WTC11 (cell line): ENCODE measurements at regions not wholly inside any gene's neighbourhood (a gene's known extent, or its start where the extent isn't known, plus 50 kb on each side); places are given as distances from the start of the nearest gene placed in this dataset.

Experiments
- ATAC-seq: fragments of 200-7000 bp; cut with Tn5 transposase; 2 replicates; pipeline ENCODE4 v1.10.0; 2021; ENCODE audit warnings: mild to moderate bottlenecking, moderate library complexity
- CTCF ChIA-PET: fragments of 300-600 bp; sonication (Branson Sonifier 250); formaldehyde crosslinking; loops from one replicate; lab custom pipeline; 2021; ENCODE audit warnings: antibody characterized with exemption; lab: Charles Lee
- POLR2A ChIA-PET: fragments of 350-600 bp; sonication (Branson Sonifier 250); formaldehyde crosslinking; loops from one replicate; lab custom pipeline; 2021; ENCODE audit warnings: antibody characterized with exemption; lab: Charles Lee
- DNase-seq: peaks from one replicate; pipeline ENCODE4 v3.0.0; 2021; ENCODE audit warnings: low spot score
- H3K27ac Mint-ChIP-seq: 2 replicates; pipeline ENCODE4 v1.8.0; 2021; ENCODE audit warnings: mixed read lengths
- H3K27me3 Mint-ChIP-seq: 2 replicates; pipeline ENCODE4 v1.8.0; 2021; ENCODE audit warnings: low read depth, mild to moderate bottlenecking, moderate library complexity, mixed read lengths
- H3K36me3 Mint-ChIP-seq: 2 replicates; pipeline ENCODE4 v1.8.0; 2021; ENCODE audit warnings: mixed read lengths
- H3K4me1 Mint-ChIP-seq: 2 replicates; pipeline ENCODE4 v1.8.0; 2022; ENCODE audit warnings: mixed read lengths
- H3K4me3 Mint-ChIP-seq: 2 replicates; pipeline ENCODE4 v1.8.0; 2021; ENCODE audit warnings: mild to moderate bottlenecking, moderate library complexity, mixed read lengths
- H3K9me3 Mint-ChIP-seq: 2 replicates; pipeline ENCODE4 v1.8.0; 2021; ENCODE audit warnings: mixed read lengths
- CBFB ChIP-seq: sonication (generic); formaldehyde crosslinking; IDR thresholded peaks from 2 replicates; pipeline ENCODE4 v1.8.1; 2022; ENCODE audit warnings: mild to moderate bottlenecking, low read depth, missing genetic modification reagents
- CREM ChIP-seq: sonication (generic); formaldehyde crosslinking; IDR thresholded peaks from 2 replicates; pipeline ENCODE4 v1.8.1; 2022; ENCODE audit warnings: mild to moderate bottlenecking, missing genetic modification reagents, moderate library complexity
- ELF4 ChIP-seq: sonication (generic); formaldehyde crosslinking; IDR thresholded peaks from 2 replicates; pipeline ENCODE4 v1.8.1; 2022; ENCODE audit warnings: low read depth, mild to moderate bottlenecking, moderate library complexity, missing genetic modification reagents
- ETV6 ChIP-seq: sonication (generic); formaldehyde crosslinking; IDR thresholded peaks from 2 replicates; pipeline ENCODE4 v1.8.1; 2022; ENCODE audit warnings: mild to moderate bottlenecking, missing genetic modification reagents
- FOXK1 ChIP-seq: sonication (generic); formaldehyde crosslinking; IDR thresholded peaks from 2 replicates; pipeline ENCODE4 v1.8.0; 2022; ENCODE audit warnings: mild to moderate bottlenecking, moderate library complexity, missing genetic modification reagents
- MXD4 ChIP-seq: fragments of 250-450 bp; sonication (Bioruptor Pico); IDR thresholded peaks from 2 replicates; pipeline ENCODE4 v1.8.0; 2021; ENCODE audit warnings: mild to moderate bottlenecking, moderate library complexity, borderline replicate concordance
- SMAD3 ChIP-seq: sonication (generic); formaldehyde crosslinking; IDR thresholded peaks from 2 replicates; pipeline ENCODE4 v1.8.0; 2022; ENCODE audit warnings: missing genetic modification reagents, mild to moderate bottlenecking, borderline replicate concordance
- SOX15 ChIP-seq: fragments of 250-450 bp; sonication (Bioruptor Pico); IDR thresholded peaks from 2 replicates; pipeline ENCODE4 v1.9.0; 2021; ENCODE audit warnings: mild to moderate bottlenecking
- TEAD4 ChIP-seq: sonication (generic); formaldehyde crosslinking; IDR thresholded peaks from 2 replicates; pipeline ENCODE4 v1.8.0; 2022; ENCODE audit warnings: mild to moderate bottlenecking, missing genetic modification reagents
- TP53 ChIP-seq: sonication (generic); formaldehyde crosslinking; IDR thresholded peaks from 2 replicates; pipeline ENCODE4 v1.8.1; 2023; ENCODE audit warnings: mild to moderate bottlenecking, missing genetic modification reagents
- TF ChIP-seq, protein P1 (sequence below): sonication (generic); formaldehyde crosslinking; IDR thresholded peaks from 2 replicates; pipeline ENCODE4 v1.8.0; 2022; ENCODE audit warnings: mild to moderate bottlenecking, missing genetic modification reagents
- TF ChIP-seq, protein P2 (sequence below): fragments of 250-450 bp; sonication (Bioruptor Pico); IDR thresholded peaks from 2 replicates; pipeline ENCODE4 v1.9.0; 2021; ENCODE audit warnings: mild to moderate bottlenecking, borderline replicate concordance
- TF ChIP-seq, protein P3 (sequence below): fragments of 250-450 bp; sonication (Bioruptor Pico); IDR thresholded peaks from 2 replicates; pipeline ENCODE4 v1.9.0; 2021; ENCODE audit warnings: mild to moderate bottlenecking
- TF ChIP-seq, protein P4 (sequence below): sonication (generic); formaldehyde crosslinking; IDR thresholded peaks from 2 replicates; pipeline ENCODE4 v1.8.1; 2022; ENCODE audit warnings: missing genetic modification reagents, borderline replicate concordance
- TF ChIP-seq, protein P5 (sequence below): sonication (generic); formaldehyde crosslinking; IDR thresholded peaks from 2 replicates; pipeline ENCODE4 v1.8.1; 2023; ENCODE audit warnings: mild to moderate bottlenecking, moderate library complexity, missing genetic modification reagents
- TF ChIP-seq, protein P6 (sequence below): sonication (generic); formaldehyde crosslinking; IDR thresholded peaks from 2 replicates; pipeline ENCODE4 v1.8.1; 2023; ENCODE audit warnings: mild to moderate bottlenecking, missing genetic modification reagents, borderline replicate concordance
- TF ChIP-seq, protein P7 (sequence below): sonication (generic); formaldehyde crosslinking; IDR thresholded peaks from 2 replicates; pipeline ENCODE4 v1.8.0; 2022; ENCODE audit warnings: mild to moderate bottlenecking, missing genetic modification reagents

DNA sequence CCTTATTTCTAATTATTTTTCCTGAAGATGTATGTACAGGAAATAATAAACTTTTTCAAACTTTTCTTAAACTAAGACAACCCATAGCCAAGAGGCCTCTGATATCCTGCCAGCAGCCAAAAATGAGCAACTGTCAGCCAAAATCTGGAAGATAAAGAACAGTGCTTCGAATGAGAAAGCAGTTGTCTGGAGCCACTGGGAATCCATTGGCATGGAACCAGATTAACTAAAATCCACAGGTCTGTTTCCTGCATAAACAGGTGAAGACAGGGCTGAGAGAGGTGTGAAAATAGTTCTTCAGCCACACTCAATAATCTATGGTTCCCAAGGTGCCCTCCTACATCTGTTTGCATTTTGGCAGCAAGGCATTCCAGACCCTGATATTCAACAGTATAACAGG lies 1076.7 kb upstream of the PIK3C3 start:
- Mint-ChIP-seq H3K36me3 (no peaks in the 10 kb centered on the region), H3K27me3 (peaks cover 7% of the 10 kb centered on the region; the same call in 1 of the 2 replicates), H3K4me3 (no peak overlapping the region), H3K27ac (peak overlapping the region; percentile 37; the same call in 1 of the 2 replicates), H3K4me1 (peaks cover 48% of the 10 kb centered on the region), H3K9me3 (no peaks in the 10 kb centered on the region)
- DNase-seq (no peak), ATAC-seq (peak; percentile 84)
- 0 out of 2 replicates have a peak, but pooled peaks have one; percentile 43 for TF ChIP-seq ETV6 (CRISPR knock-in tag)
- 0 out of 2 replicates have a peak, but pooled peaks have one; percentile 25 for TF ChIP-seq CREM
- no peak for TF ChIP-seq SOX15 (CRISPR knock-in tag)
- TF ChIP-seq, protein P1, sequence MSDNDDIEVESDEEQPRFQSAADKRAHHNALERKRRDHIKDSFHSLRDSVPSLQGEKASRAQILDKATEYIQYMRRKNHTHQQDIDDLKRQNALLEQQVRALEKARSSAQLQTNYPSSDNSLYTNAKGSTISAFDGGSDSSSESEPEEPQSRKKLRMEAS (CRISPR knock-in tag): peak; percentile 36; the same call in 1 of the 2 replicates
- TF ChIP-seq, protein P2, sequence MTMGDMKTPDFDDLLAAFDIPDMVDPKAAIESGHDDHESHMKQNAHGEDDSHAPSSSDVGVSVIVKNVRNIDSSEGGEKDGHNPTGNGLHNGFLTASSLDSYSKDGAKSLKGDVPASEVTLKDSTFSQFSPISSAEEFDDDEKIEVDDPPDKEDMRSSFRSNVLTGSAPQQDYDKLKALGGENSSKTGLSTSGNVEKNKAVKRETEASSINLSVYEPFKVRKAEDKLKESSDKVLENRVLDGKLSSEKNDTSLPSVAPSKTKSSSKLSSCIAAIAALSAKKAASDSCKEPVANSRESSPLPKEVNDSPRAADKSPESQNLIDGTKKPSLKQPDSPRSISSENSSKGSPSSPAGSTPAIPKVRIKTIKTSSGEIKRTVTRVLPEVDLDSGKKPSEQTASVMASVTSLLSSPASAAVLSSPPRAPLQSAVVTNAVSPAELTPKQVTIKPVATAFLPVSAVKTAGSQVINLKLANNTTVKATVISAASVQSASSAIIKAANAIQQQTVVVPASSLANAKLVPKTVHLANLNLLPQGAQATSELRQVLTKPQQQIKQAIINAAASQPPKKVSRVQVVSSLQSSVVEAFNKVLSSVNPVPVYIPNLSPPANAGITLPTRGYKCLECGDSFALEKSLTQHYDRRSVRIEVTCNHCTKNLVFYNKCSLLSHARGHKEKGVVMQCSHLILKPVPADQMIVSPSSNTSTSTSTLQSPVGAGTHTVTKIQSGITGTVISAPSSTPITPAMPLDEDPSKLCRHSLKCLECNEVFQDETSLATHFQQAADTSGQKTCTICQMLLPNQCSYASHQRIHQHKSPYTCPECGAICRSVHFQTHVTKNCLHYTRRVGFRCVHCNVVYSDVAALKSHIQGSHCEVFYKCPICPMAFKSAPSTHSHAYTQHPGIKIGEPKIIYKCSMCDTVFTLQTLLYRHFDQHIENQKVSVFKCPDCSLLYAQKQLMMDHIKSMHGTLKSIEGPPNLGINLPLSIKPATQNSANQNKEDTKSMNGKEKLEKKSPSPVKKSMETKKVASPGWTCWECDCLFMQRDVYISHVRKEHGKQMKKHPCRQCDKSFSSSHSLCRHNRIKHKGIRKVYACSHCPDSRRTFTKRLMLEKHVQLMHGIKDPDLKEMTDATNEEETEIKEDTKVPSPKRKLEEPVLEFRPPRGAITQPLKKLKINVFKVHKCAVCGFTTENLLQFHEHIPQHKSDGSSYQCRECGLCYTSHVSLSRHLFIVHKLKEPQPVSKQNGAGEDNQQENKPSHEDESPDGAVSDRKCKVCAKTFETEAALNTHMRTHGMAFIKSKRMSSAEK (CRISPR knock-in tag): 0 out of 2 replicates have a peak, but pooled peaks have one; percentile 32
- no peak for TF ChIP-seq CBFB (CRISPR knock-in tag)
- POLR2A ChIA-PET: no interaction called here
- CTCF ChIA-PET: interaction anchor here (0.8 kb wide), 1 partner anchor 57 kb away, joined by 4 read pairs; no protein-coding TSS in a partner anchor

DNA sequence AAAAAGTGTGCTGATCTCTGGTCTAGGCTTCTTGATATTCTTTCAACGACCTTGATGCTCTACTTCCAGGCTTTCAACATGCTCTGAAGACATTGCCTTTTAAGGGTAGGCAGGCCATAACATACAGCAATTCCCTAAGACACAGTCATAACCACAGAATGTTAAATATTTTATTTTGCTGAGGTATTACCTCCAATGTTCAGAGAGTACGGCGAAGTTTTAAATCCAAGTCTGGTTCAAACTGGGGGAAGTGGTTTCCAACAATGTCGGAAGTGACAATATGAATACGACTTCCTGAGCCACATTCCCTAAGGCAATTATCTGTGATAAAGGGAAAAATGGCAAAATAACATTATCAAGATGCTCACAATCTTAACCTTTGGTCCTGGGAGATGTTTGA lies 1077.9 kb upstream of the PIK3C3 start:
- ATAC-seq (no peak), DNase-seq (no peak)
- Mint-ChIP-seq H3K9me3 (no peaks in the 10 kb centered on the region), H3K4me3 (no peak overlapping the region), H3K27me3 (peaks cover 7% of the 10 kb centered on the region; the same call in 1 of the 2 replicates), H3K36me3 (no peaks in the 10 kb centered on the region), H3K4me1 (peaks cover 48% of the 10 kb centered on the region), H3K27ac (no peak overlapping the region)
- no peak for TF ChIP-seq TP53 (CRISPR knock-in tag)
- TF ChIP-seq CREM: no peak
- no peak for TF ChIP-seq MXD4 (CRISPR knock-in tag)
- TF ChIP-seq, protein P3, sequence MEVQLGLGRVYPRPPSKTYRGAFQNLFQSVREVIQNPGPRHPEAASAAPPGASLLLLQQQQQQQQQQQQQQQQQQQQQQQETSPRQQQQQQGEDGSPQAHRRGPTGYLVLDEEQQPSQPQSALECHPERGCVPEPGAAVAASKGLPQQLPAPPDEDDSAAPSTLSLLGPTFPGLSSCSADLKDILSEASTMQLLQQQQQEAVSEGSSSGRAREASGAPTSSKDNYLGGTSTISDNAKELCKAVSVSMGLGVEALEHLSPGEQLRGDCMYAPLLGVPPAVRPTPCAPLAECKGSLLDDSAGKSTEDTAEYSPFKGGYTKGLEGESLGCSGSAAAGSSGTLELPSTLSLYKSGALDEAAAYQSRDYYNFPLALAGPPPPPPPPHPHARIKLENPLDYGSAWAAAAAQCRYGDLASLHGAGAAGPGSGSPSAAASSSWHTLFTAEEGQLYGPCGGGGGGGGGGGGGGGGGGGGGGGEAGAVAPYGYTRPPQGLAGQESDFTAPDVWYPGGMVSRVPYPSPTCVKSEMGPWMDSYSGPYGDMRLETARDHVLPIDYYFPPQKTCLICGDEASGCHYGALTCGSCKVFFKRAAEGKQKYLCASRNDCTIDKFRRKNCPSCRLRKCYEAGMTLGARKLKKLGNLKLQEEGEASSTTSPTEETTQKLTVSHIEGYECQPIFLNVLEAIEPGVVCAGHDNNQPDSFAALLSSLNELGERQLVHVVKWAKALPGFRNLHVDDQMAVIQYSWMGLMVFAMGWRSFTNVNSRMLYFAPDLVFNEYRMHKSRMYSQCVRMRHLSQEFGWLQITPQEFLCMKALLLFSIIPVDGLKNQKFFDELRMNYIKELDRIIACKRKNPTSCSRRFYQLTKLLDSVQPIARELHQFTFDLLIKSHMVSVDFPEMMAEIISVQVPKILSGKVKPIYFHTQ (CRISPR knock-in tag): no peak
- TF ChIP-seq, protein P4, sequence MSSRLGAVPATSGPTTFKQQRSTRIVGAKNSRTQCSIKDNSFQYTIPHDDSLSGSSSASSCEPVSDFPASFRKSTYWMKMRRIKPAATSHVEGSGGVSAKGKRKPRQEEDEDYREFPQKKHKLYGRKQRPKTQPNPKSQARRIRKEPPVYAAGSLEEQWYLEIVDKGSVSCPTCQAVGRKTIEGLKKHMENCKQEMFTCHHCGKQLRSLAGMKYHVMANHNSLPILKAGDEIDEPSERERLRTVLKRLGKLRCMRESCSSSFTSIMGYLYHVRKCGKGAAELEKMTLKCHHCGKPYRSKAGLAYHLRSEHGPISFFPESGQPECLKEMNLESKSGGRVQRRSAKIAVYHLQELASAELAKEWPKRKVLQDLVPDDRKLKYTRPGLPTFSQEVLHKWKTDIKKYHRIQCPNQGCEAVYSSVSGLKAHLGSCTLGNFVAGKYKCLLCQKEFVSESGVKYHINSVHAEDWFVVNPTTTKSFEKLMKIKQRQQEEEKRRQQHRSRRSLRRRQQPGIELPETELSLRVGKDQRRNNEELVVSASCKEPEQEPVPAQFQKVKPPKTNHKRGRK (CRISPR knock-in tag): no peak
- no peak for TF ChIP-seq TEAD4 (CRISPR knock-in tag)
- TF ChIP-seq SOX15 (CRISPR knock-in tag): no peak
- TF ChIP-seq, protein P5, sequence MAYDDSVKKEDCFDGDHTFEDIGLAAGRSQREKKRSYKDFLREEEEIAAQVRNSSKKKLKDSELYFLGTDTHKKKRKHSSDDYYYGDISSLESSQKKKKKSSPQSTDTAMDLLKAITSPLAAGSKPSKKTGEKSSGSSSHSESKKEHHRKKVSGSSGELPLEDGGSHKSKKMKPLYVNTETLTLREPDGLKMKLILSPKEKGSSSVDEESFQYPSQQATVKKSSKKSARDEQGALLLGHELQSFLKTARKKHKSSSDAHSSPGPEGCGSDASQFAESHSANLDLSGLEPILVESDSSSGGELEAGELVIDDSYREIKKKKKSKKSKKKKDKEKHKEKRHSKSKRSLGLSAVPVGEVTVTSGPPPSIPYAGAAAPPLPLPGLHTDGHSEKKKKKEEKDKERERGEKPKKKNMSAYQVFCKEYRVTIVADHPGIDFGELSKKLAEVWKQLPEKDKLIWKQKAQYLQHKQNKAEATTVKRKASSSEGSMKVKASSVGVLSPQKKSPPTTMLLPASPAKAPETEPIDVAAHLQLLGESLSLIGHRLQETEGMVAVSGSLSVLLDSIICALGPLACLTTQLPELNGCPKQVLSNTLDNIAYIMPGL: no peak
- TF ChIP-seq CBFB (CRISPR knock-in tag): no peak
- no peak for TF ChIP-seq FOXK1 (CRISPR knock-in tag)
- TF ChIP-seq, protein P6, sequence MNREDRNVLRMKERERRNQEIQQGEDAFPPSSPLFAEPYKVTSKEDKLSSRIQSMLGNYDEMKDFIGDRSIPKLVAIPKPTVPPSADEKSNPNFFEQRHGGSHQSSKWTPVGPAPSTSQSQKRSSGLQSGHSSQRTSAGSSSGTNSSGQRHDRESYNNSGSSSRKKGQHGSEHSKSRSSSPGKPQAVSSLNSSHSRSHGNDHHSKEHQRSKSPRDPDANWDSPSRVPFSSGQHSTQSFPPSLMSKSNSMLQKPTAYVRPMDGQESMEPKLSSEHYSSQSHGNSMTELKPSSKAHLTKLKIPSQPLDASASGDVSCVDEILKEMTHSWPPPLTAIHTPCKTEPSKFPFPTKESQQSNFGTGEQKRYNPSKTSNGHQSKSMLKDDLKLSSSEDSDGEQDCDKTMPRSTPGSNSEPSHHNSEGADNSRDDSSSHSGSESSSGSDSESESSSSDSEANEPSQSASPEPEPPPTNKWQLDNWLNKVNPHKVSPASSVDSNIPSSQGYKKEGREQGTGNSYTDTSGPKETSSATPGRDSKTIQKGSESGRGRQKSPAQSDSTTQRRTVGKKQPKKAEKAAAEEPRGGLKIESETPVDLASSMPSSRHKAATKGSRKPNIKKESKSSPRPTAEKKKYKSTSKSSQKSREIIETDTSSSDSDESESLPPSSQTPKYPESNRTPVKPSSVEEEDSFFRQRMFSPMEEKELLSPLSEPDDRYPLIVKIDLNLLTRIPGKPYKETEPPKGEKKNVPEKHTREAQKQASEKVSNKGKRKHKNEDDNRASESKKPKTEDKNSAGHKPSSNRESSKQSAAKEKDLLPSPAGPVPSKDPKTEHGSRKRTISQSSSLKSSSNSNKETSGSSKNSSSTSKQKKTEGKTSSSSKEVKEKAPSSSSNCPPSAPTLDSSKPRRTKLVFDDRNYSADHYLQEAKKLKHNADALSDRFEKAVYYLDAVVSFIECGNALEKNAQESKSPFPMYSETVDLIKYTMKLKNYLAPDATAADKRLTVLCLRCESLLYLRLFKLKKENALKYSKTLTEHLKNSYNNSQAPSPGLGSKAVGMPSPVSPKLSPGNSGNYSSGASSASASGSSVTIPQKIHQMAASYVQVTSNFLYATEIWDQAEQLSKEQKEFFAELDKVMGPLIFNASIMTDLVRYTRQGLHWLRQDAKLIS: no peak
- TF ChIP-seq, protein P7, sequence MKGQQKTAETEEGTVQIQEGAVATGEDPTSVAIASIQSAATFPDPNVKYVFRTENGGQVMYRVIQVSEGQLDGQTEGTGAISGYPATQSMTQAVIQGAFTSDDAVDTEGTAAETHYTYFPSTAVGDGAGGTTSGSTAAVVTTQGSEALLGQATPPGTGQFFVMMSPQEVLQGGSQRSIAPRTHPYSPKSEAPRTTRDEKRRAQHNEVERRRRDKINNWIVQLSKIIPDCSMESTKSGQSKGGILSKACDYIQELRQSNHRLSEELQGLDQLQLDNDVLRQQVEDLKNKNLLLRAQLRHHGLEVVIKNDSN (CRISPR knock-in tag): no peak
- no peak for TF ChIP-seq ELF4
- TF ChIP-seq SMAD3 (CRISPR knock-in tag): no peak
- CTCF ChIA-PET: no interaction called here
- POLR2A ChIA-PET: no interaction called here
